ENCODE measurements at regions not wholly inside any gene's neighbourhood (a gene's known extent, or its start where the extent isn't known, plus 50 kb on each side); places are given as distances from the start of the nearest gene placed in this dataset.

GRCh38 chr5:52605317-52606313, 182.1 kb upstream of the ITGA1 start:
- H3K9ac ChIP-seq (ENCODE audit: low read length) = no peak overlapping the region
- H3K4me2 ChIP-seq (ENCODE audit: low read length) = no peak overlapping the region
- H3K4me3 ChIP-seq (ENCODE audit: low read length) = no peak overlapping the region
- no peaks in the 10 kb centered on the region for H3F3A ChIP-seq (ENCODE audit: low read length, unreplicated experiment)
- ChIA-PET CTCF (no interaction called here), POLR2A (ENCODE audit: unreplicated experiment) (no interaction called here)
- no peaks in the 10 kb centered on the region for H3K9me2 ChIP-seq (replicated peaks; ENCODE audit: low read length)
- H4K20me1 ChIP-seq (ENCODE audit: low read length) = no peaks in the 10 kb centered on the region
- H2AFZ ChIP-seq (ENCODE audit: low read length) = no peak overlapping the region
- H3K9me3 ChIP-seq (ENCODE audit: low read length) = no peaks in the 10 kb centered on the region
- no peaks in the 10 kb centered on the region for H3K4me1 ChIP-seq (ENCODE audit: insufficient read depth, low read length)
- ATAC-seq (no peak), DNase-seq (no peak)
- H3K36me3 ChIP-seq (ENCODE audit: low read depth, low read length) = no peaks in the 10 kb centered on the region
- H3K27ac ChIP-seq (ENCODE audit: low read length) = no peak overlapping the region
- no TSS peak for BruUV-seq (replicated peaks)
- TF ChIP-seq CTCF (conservative IDR thresholded peaks at IDR 0.05; ENCODE audit: low read depth, low read length) = no peak
- TF ChIP-seq EZH2 (IDR thresholded peaks at IDR 0.05; ENCODE audit: low read length, unreplicated experiment) = no peak
- no peak for TF ChIP-seq EZH2phosphoT487 (IDR thresholded peaks at IDR 0.05; ENCODE audit: borderline replicate concordance, low read length)
- H3K79me2 ChIP-seq (ENCODE audit: low read length) = no peaks in the 10 kb centered on the region
- H3K27me3 ChIP-seq (ENCODE audit: low read length) = peaks cover 37% of the 10 kb centered on the region
- intact Hi-C loops (cut with micrococcal nuclease) = no loop called here

GRCh38 chr5:52607227-52607824, 180.4 kb upstream of the ITGA1 start:
- Histone ChIP-seq H3K9me2 (replicated peaks; ENCODE audit: low read length) (no peaks in the 10 kb centered on the region), H3K79me2 (ENCODE audit: low read length) (no peaks in the 10 kb centered on the region), H3K4me1 (ENCODE audit: insufficient read depth, low read length) (no peaks in the 10 kb centered on the region), H3K27ac (ENCODE audit: low read length) (no peak overlapping the region), H3K4me2 (ENCODE audit: low read length) (no peak overlapping the region), H3K27me3 (ENCODE audit: low read length) (peaks cover 35% of the 10 kb centered on the region), H3K9me3 (ENCODE audit: low read length) (no peaks in the 10 kb centered on the region), H2AFZ (ENCODE audit: low read length) (no peak overlapping the region), H3K4me3 (ENCODE audit: low read length) (no peak overlapping the region), H3F3A (ENCODE audit: low read length, unreplicated experiment) (no peaks in the 10 kb centered on the region), H3K9ac (ENCODE audit: low read length) (no peak overlapping the region), H4K20me1 (ENCODE audit: low read length) (no peaks in the 10 kb centered on the region), H3K36me3 (ENCODE audit: low read depth, low read length) (no peaks in the 10 kb centered on the region)
- ChIA-PET POLR2A (ENCODE audit: unreplicated experiment) (no interaction called here), CTCF (interaction anchor here (0.6 kb wide), 1 partner anchor 85 kb away, joined by 3 read pairs; no protein-coding TSS in a partner anchor)
- intact Hi-C loops (cut with micrococcal nuclease) = no loop called here
- TF ChIP-seq CTCF (conservative IDR thresholded peaks at IDR 0.05; ENCODE audit: low read depth, low read length) (no peak), EZH2phosphoT487 (IDR thresholded peaks at IDR 0.05; ENCODE audit: borderline replicate concordance, low read length) (no peak), EZH2 (IDR thresholded peaks at IDR 0.05; ENCODE audit: low read length, unreplicated experiment) (no peak)
- ATAC-seq (no peak), DNase-seq (no peak)
- no TSS peak for BruUV-seq (replicated peaks)

GRCh38 chr5:52620315-52620714, 167.4 kb upstream of the ITGA1 start:
- peaks cover 50% of the 10 kb centered on the region for H3K27me3 ChIP-seq (ENCODE audit: low read length)
- no peak overlapping the region for H3K4me3 ChIP-seq (ENCODE audit: low read length)
- no peaks in the 10 kb centered on the region for H4K20me1 ChIP-seq (ENCODE audit: low read length)
- ChIA-PET CTCF (no interaction called here), POLR2A (ENCODE audit: unreplicated experiment) (no interaction called here)
- ATAC-seq = no peak
- H3K79me2 ChIP-seq (ENCODE audit: low read length) = no peaks in the 10 kb centered on the region
- no peaks in the 10 kb centered on the region for H3F3A ChIP-seq (ENCODE audit: low read length, unreplicated experiment)
- H3K27ac ChIP-seq (ENCODE audit: low read length) = no peak overlapping the region
- no peaks in the 10 kb centered on the region for H3K9me3 ChIP-seq (ENCODE audit: low read length)
- intact Hi-C loops (cut with micrococcal nuclease) = no loop called here
- no peak overlapping the region for H2AFZ ChIP-seq (ENCODE audit: low read length)
- TF ChIP-seq EZH2 (IDR thresholded peaks at IDR 0.05; ENCODE audit: low read length, unreplicated experiment) = no peak
- no peak for TF ChIP-seq CTCF (conservative IDR thresholded peaks at IDR 0.05; ENCODE audit: low read depth, low read length)
- no peak overlapping the region for H3K9ac ChIP-seq (ENCODE audit: low read length)
- BruUV-seq (replicated peaks) = no TSS peak
- no peaks in the 10 kb centered on the region for H3K4me1 ChIP-seq (ENCODE audit: insufficient read depth, low read length)
- H3K36me3 ChIP-seq (ENCODE audit: low read depth, low read length) = no peaks in the 10 kb centered on the region
- no peak for DNase-seq
- H3K9me2 ChIP-seq (replicated peaks; ENCODE audit: low read length) = no peaks in the 10 kb centered on the region
- H3K4me2 ChIP-seq (ENCODE audit: low read length) = no peak overlapping the region

Measured in PC-3 (cell line).